HEK293T (cell line): ENCODE measurements at regions not wholly inside any gene's neighbourhood (a gene's known extent, or its start where the extent isn't known, plus 50 kb on each side); places are given as distances from the start of the nearest gene placed in this dataset.

Experiments
- ARNT ChIP-seq: fragments of 450-650 bp; IDR thresholded peaks from 2 replicates; pipeline ENCODE4 v1.6.1; 2017; ENCODE audit warnings: mild to moderate bottlenecking
- BHLHE40 ChIP-seq: fragments of 450-650 bp; IDR thresholded peaks from 2 replicates; pipeline ENCODE4 v1.6.1; 2016; ENCODE audit warnings: mild to moderate bottlenecking, moderate library complexity, borderline replicate concordance
- ELF4 ChIP-seq: fragments of 450-650 bp; IDR thresholded peaks from 2 replicates; pipeline ENCODE4 v1.6.1; 2017; ENCODE audit warnings: antibody characterized with exemption
- FOXA1 ChIP-seq: fragments of 450-650 bp; IDR thresholded peaks from 2 replicates; pipeline ENCODE4 v1.6.1; 2016; ENCODE audit warnings: mild to moderate bottlenecking
- FOXK2 ChIP-seq: fragments of 450-650 bp; IDR thresholded peaks from 2 replicates; pipeline ENCODE4 v1.6.1; 2016; ENCODE audit warnings: mild to moderate bottlenecking
- L3MBTL2 ChIP-seq: fragments of 450-650 bp; conservative IDR thresholded peaks from 2 replicates; pipeline ENCODE4 v1.6.1; 2016; ENCODE audit warnings: mild to moderate bottlenecking
- LEF1 ChIP-seq: fragments of 450-650 bp; IDR thresholded peaks from 2 replicates; pipeline ENCODE4 v1.6.1; 2017; ENCODE audit warnings: mild to moderate bottlenecking, borderline replicate concordance
- NFRKB ChIP-seq: fragments of 450-650 bp; IDR thresholded peaks from 2 replicates; pipeline ENCODE4 v1.6.1; 2016; ENCODE audit warnings: mild to moderate bottlenecking, moderate library complexity
- SP1 ChIP-seq: fragments of 450-650 bp; IDR thresholded peaks from 2 replicates; pipeline ENCODE4 v1.6.1; 2017
- TARDBP ChIP-seq: fragments of 450-650 bp; IDR thresholded peaks from 2 replicates; pipeline ENCODE4 v1.6.1; 2016
- ZNF384 ChIP-seq: fragments of 450-650 bp; IDR thresholded peaks from 2 replicates; pipeline ENCODE4 v1.6.1; 2016

DNA sequence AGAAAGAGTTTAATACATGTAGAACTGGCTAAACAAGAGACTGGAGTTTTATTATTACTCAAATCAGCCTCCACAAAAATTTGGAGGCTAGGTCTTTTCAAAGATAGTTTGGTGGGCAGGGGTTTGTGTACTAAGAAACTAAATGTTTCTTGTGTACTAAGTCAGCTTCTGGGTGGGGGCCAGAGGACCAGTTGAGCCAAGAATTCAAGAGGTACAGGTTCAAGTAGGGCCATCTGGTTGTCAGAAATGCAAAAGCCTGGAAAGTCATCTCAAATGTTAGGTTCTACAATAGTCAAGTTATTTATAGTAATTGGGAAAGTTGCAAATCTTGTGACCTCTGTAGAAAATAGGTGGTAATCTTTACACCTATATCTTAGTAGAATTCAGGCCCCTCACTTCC, 51.7 kb downstream of the CEP43 start:
- no peak for TF ChIP-seq TARDBP
- TF ChIP-seq BHLHE40, result no peak
- TF ChIP-seq ELF4, result no peak
- no peak for TF ChIP-seq ZNF384
- TF ChIP-seq ARNT, result no peak
- no peak for TF ChIP-seq FOXK2
- no peak for TF ChIP-seq SP1
- no peak for TF ChIP-seq FOXA1
- TF ChIP-seq L3MBTL2, result no peak
- TF ChIP-seq NFRKB, result no peak
- no peak for TF ChIP-seq LEF1
